Head of caudate nucleus (tissue), 42 donors: ENCODE measurements at regions not wholly inside any gene's neighbourhood (a gene's known extent, or its start where the extent isn't known, plus 50 kb on each side); places are given as distances from the start of the nearest gene placed in this dataset.
"Not testable (repeated sequence)": the region's sequence is repeated elsewhere in the genome, so short reads cannot be mapped to it uniquely, and the experiment has no call there.

Experiments used
- DNase-seq, 42 donors: peaks; one replicate each; pipeline versions ENCODE4 v3.0.0 to v3.0.0-alpha.2; 2020 to 2021; ENCODE audit warnings: mixed read lengths in 7 of 42
- intact Hi-C: fragments of 100-400 bp; cut with DNase I; formaldehyde crosslinking; loops from one replicate; pipeline ENCODE4 v1.15.0; 2022

DNA sequence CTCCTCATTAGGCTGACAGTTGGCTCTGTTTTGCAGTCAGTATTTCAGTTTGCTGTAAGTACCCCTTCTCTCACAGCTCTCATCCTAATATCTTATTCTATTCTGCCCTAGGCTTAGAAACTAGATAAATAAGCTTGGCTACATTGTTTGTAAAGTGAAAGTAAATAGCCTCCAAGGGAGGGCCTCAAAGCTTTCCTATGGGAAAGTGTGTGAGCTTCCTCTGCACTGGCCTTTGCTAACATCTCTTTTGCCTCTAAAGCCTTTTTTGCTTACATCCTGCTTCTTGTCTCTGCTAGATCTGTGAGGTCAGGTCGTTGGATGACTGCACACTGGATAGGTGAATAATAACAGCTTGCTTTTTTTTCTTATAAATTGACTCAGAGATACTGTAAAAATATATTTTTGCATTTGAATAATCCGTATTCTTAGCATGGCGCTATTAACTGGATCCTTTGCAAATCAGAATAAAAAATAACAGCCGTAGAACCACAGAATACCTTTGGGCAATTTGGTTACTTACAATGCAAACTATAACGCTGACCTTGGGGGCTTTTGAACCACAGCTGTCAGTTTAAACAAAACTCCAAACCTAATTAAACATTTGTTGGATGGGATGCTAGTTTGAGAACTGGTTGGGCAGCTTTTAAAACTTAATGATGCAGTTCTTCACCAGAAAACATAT lies 55.1 kb downstream of the TTC6 start:
- no peak for DNase-seq
- intact Hi-C loops, result no loop called here

DNA sequence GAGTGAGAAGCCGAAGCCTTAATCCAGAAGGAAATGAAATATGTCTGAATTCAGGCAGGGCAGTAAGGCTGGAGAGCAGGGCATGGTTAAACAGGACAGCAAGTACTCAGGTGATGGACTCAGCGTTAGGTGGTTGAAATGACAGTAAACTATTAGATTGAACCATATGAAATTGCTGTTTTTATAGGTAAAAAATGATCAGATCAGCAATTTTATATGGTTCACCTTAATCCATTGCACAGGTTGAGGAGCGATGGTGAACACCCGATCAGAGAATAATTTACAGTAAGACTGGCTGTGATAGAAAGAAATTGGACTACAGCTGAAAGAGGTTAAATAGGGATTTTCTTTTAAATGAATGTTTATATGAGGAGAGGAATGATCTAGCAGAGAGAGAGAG lies 56.6 kb downstream of the TTC6 start:
- intact Hi-C loops, result no loop called here
- DNase-seq, result no peak

DNA sequence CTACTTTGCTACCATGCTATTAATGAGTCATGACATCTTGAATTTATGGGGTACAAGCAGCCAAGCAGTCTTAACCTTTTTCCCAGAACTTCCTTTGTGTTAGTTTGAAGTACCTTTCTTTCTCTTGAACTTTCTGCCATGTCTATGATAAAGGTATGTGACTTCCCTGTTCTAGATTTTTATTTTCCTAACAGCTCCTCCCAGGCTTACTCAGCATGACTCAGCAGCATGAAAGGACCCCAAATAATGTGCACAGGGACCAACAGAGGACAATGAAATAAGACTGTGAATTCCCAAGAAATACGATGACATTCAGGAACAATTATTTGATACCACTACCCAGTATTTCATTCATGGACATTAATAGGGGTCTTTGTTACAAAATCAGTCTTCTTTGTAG lies 60.0 kb downstream of the TTC6 start:
- DNase-seq, result no peak
- intact Hi-C loops, result no loop called here

DNA sequence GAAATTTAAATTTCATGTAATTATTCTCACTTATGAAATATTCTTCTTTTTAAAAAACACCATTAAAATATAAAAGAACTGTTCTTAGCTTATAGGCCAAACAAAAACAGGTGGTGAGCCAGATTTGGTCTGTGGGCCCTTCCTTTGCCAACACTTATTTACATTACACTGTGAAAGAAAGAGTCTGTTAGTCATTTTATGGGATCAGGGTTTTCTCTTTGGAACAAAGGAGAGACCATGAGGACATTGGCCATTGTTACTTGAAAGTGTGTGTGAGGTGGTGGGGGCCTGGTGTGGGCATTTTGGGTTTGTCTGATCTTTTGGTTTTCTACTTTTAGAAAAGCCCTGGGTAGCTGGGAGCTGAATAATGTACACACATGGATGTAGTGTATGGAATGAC lies 62.7 kb downstream of the TTC6 start:
- intact Hi-C loops, result no loop called here

DNA sequence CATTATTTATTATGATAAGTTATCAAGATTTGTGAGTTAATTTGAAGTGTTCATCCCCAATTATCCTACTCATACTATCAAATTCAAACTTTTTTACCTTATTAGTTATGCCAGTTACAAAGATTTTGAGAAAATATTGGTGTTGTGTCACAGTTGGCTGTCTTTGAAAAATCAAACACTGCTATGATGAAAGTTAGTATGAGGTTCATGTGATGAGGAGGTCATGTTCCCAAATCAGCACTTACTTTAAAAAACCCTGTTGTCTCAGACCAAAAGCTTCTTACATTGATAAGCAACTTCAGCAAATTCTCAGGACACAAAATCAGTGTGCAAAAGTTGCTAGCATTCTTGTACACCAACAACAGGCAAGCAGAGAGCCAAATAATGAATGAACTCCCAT lies 68.1 kb downstream of the TTC6 start:
- no peak for DNase-seq
- intact Hi-C loops, result no loop called here

More for the DNA sequence above, 62.7 kb downstream of the TTC6 start:
- DNase-seq, result no peak

DNA sequence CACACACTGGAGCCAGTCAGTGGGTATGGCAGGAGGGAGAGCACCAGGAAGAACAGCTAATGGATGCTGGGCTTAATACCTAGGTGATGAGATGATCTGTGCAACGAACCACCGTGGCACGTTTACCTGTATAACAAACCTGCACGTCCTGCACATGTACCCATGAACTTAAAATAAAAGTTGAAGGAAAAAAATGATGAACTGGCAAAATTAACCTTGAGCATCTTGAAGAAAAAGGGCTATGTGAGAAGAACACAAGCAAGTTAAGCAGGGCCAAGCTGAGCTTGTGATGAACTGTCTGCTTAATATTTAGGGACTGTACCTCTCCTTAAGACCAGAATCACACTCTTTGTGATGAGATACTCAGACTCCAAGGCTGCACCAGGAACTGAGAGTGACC lies 70.0 kb downstream of the TTC6 start:
- intact Hi-C loops, result no loop called here
- DNase-seq, result no peak

DNA sequence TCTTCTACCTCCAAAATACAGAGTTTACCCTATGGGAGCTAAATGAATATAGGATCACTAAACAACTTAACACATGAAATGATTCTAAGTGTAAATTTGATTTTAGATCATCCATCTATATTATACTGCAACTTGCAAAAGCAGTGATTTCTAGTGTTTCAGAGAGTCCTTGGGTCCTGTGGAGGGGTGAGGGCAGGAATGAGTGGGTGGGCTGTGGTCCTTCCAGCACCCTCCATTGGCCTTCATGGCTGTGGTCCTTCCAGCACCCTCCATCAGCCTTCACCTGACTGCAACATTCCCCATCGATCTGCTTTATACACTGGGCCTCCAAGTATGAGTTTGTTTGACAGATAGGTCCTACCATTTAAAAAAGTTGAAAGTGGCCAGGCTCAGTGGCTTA lies 70.5 kb downstream of the TTC6 start:
- intact Hi-C loops, result no loop called here
- no peak for DNase-seq

DNA sequence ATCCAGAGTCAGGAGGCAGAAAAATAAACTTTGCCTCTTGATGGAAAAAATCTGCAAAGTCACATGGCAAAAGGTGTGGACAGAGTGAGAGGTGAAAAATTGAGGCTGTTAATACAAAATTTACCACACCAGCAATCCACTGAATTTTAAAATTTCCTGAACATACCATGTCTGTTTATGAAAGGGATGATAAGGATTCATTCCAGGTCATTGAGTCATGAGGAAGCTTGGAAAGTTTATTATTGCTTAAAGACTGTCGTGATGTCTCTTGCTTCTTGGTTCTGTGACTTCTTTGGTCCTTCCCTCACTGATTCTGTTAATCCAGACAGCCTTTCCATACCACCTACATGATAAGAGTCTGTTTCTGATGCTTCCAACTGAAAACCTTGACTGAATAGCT lies 73.2 kb downstream of the TTC6 start:
- intact Hi-C loops, result no loop called here
- DNase-seq, result no peak

DNA sequence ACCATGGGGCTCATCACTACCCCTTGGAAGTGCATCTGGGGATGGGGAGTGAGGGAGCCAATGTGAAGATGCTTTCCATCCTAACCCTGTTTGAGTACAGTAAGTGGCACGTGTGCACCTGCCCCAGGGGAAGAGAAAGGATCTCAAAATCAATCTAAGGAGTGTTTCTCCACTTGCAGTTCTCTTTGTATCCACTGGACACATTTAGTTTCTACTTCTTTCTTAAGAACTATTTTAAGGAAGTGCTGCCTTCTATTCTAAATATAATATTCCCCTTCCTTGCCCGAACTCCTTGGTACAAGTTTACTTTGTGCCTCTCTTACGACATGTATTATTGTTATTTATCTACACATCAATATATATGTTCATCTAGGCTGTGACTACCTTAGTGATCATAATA lies 73.8 kb downstream of the TTC6 start:
- no peak for DNase-seq
- intact Hi-C loops, result no loop called here

DNA sequence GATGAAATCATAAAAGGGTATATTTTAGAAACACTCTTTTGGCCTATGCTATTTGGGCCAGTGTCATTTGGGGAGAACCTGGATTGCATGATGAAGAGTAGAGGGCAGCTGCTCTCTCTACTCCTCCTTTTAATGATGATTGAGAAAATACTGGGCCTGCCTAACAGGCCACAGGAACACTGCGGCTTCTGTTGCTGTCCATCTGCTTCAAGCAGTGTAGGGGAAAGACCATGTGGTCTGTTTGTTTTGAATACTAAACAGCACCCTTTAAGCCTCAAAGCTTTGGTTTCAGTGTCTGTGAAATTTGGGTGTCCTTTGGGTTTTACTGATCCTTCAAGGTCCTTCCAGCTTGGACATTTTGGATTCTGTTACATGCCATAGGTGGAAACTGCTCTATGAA lies 78.0 kb downstream of the TTC6 start:
- no peak for DNase-seq
- intact Hi-C loops, result no loop called here

DNA sequence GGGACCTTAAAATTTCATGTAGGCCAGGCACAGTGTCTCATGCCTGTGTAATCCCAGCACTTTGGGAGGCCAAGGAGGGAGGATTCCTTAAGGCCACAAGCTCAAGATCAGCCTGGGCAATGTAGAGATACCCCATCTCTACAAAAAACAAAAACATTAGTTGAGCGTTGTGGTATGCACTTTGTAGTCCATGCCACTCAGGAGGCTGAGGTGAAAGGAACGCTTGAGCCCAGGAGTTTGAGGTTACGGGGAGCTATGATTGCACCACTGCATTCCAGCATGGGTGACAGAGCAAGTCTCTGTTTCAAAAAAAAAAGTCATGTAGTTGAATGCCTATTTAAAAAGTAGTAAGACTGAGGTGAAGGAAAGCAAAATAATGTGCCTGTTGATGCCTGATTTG lies 83.5 kb downstream of the TTC6 start:
- intact Hi-C loops, result no loop called here
- no peak for DNase-seq

DNA sequence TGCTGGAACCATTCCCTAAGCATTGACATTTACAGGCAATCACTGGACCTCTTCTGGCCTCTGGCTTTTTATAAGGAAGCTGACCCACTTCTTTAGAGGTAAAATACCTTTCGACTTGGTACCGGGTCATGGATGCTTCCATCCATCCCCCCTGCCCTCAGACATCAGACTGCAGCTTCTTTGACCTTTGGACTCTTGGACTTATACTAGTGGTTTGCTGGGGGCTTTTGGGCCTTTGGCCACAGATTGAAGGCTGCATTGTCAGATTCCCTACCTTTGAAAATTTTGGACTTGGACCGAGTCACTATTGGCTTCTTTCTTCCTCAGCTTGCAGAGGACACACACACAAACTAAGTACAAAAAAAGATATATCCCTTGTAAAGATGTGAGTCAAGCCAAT lies 86.1 kb downstream of the TTC6 start:
- DNase-seq, result no peak
- intact Hi-C loops, result no loop called here

DNA sequence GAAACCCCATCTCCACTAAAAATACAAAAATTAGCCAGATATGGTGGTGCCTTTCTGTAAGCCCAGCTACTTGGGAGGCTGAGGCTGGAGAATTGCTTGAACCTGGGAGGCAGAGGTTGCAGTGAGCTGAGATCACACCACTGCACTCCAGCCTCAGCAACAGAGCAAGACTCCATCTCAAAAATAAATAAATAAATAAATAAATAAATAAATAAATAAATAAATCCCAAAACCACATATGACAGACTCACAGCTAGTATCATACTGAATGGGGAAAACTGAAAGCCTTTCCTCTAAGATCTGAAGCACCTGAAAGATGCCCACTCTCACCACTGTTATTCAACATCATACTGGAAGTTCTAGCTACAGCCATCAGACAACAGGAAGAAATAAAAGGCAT lies 97.3 kb downstream of the TTC6 start:
- intact Hi-C loops, DNase-seq: not testable (repeated sequence)

DNA sequence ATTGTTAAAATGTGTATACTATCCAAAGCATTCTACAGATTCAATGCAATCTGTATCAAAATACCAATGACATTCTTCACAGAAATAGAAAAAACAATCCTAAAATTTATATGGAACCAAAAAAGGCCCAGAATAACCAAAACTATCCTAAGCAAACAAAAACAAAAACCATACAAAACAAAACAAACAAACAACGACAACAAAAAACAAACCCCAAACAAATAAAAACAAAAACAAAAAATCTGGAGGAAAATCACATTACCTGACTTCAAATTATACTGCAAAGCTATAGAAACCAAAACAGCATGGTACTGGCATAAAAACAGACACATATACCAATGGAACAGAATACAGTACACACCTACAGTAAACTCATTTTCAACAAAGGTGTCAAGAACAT lies 98.0 kb downstream of the TTC6 start:
- DNase-seq, intact Hi-C loops: not testable (repeated sequence)

DNA sequence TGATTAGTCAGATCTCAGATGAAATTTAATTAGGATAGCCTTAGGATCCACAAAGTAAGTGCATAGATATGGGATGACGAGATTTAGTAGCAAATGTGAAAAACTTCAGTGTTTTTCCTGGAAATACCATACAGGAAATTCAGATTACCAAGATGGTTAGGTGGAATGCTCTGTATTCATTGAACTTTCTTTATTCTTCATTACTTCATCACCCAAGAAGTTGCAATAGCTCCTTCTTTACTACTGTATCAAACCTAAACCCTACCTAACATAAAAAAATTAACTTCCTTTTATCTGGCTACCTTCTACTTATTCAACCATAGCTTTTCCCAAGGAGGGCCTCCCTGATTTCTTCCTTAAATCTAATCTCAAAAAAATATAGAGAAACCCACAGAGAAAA lies 100.4 kb downstream of the TTC6 start:
- DNase-seq, result no peak
- intact Hi-C loops, result no loop called here

DNA sequence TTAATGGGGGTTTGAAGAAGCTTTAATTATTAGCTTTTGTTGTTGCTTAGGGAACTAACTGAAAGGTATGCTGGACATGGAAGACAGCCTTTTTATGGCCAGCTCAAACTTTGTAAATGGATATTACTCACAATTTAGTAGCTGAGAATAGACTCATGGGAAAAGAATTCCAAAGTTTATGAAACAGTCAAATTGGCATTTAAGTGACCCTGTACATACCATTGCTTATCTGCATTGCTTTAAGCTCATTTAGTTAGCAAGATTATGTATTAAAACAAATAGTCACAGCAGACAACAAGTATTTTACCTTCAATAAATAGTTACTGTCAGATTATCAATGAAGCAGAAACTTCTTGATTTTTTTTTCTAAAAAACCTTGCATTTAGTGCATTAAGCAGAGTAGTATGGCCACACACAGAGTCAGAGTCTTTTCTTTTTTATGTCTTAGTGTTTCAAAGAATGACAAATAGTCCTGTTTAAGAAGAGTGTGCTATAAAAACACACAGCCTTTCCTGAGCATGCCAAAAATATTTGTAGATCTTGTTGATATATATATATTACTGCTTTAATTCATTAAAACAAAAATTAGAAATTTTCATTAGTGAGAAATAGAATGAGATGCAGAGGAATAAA lies 102.2 kb downstream of the TTC6 start:
- intact Hi-C loops, result no loop called here
- DNase-seq, result no peak

DNA sequence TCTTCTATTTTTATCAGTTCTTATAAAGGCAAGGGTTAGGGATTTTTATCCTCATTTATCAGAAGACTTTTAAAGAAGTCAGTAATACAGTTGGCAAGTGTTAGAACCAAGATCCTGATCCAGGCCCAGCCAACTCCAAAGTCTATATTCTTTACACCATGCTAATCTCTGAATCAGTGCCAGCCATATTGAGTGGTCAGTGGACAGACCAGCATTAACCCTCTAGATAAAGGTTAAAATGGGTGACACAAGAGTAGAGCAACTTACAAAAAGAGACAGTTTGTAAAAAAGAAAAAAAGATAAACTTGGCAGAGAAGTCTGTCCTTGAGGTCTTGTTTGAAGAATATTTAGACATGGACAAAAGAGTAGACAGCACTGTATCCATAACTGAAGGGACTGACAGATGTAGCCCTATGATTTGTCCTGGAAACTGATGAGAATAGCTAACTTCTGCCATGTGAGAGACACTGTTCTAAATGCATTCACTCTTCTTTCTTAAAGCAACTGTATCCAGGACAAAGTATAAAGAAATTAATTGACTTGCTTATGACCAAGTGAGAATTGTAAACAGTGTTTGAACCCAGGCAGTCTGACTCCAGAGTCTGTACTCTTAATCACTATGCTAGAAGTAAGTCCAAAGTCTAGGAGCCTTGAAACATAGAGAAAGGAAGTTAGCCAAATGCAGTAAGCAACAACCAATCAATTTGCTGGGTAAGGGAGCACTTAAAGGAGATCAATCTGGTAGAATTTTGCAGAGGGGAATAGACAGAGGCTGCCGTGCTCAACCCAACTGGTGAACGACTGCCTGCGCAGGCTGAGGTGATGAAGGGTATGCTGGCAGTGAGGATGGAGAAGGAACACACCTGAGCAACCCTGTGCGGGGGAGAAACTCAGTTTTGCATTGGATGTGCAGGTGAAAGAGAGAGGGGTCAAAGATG lies 103.7 kb downstream of the TTC6 start:
- intact Hi-C loops, result no loop called here
- DNase-seq, result no peak

DNA sequence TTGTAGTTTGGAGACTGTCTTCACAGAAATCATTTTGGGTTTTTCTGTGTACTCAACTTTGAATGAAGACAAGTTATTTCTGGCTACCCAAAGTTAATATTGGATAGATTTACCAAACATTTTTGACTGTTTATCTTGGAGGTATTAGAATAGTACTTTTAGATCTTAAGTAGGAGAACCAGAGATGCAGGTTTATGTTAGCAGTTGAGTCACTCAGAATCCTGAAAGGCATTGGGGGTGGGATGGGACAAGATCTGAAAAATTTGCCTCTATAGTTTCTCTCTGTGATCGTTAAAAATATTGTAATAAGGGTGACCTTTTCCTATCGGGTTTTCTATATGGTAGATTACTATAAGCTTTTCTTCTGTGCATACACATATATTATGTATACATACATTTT lies 112.3 kb downstream of the TTC6 start:
- DNase-seq, result no peak
- intact Hi-C loops, result no loop called here

DNA sequence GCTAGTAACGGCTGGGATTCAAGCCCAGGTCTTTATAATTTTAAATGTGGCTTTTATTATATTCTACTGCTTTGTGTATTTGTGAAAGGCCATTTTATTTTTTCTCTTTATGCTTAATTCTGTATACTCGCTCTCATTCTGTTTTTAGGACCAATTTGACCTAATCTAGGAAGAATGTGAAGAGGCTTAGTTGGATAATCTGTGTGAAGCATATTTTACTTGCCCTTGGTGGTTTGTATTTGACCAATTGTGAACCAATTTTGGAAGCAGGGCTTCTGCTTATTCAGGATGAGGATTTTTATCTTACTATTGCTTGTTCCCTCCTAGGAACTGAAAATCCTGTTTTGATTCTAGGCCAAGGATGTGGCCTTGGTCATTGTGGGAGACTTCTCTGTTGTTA lies 113.1 kb downstream of the TTC6 start:
- DNase-seq, result no peak
- intact Hi-C loops, result no loop called here

DNA sequence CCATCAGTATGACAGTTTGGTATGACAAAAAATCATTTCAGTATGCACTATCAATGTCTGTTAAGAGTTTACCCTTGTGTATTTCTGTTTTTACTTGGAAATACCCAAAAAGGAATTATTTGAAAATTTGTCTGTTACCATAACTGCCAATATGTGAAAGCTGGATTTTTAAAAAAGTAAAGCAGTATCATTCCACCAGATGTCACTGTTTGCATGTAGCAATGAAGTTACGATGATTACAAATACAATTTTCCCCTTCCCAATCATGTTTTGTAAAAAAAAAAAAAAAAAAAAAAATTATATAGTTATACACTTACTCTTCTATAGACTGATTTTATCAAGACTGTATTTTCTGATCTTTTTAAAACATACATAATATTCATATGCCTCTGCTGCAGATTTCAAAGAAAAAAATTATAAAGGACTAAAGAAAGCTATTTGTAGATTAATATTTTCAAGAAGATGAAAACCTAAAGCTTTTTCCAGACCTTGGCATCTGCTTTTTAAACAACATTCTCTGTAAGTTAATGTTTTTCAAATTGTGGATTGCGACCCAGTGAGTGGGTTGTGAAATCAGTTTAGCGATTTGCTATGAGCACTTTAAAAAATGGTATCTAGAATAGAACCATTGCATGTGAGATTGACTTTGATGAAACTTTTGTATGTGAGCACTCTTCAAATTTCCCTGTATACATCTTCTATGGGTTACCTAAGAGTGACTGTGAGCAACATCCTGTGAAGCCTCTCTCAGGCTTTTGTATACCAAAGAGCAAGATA lies 114.2 kb downstream of the TTC6 start:
- intact Hi-C loops, result no loop called here
- no peak for DNase-seq
